SK-N-MC (cell line): ENCODE measurements at regions not wholly inside any gene's neighbourhood (a gene's known extent, or its start where the extent isn't known, plus 50 kb on each side); places are given as distances from the start of the nearest gene placed in this dataset.

ENCODE experiments used
- DNase-seq: peaks from one replicate; pipeline ENCODE4 v3.0.0-alpha.2; 2011; ENCODE audit warnings: low read depth, low spot score
- H3K27ac ChIP-seq: fragments of 200-600 bp; sonication (generic); 2 replicates; pipeline ENCODE4 v1.5.1; 2016; ENCODE audit warnings: mixed run types
- H3K36me3 ChIP-seq: fragments of 200-600 bp; sonication (generic); 2 replicates; pipeline ENCODE4 v1.6.1; 2017; ENCODE audit warnings: antibody characterized with exemption, low read length, mixed read lengths; ENCODE audit not compliant: insufficient read depth
- H3K4me3 ChIP-seq: fragments of 200-600 bp; sonication (generic); 2 replicates; pipeline ENCODE4 v1.5.1; 2016
- H3K9ac ChIP-seq: fragments of 200-600 bp; sonication (generic); 2 replicates; pipeline ENCODE4 v1.8.0; 2017; ENCODE audit warnings: mixed run types, mixed read lengths; ENCODE audit not compliant: insufficient read length
- H3K9me3 ChIP-seq: fragments of 200-600 bp; sonication (generic); 2 replicates; pipeline ENCODE4 v1.6.1; 2017; ENCODE audit warnings: low read depth, mild to moderate bottlenecking, antibody characterized with exemption, low read length, moderate library complexity, mixed read lengths
- EZH2 ChIP-seq: fragments of 200-600 bp; sonication (generic); IDR thresholded peaks from one replicate; pipeline ENCODE4 v1.6.1; 2017; ENCODE audit warnings: antibody characterized with exemption
- FOXP2 ChIP-seq: optimal IDR thresholded peaks from 2 replicates; pipeline ENCODE3; 2011; ENCODE audit warnings: mild to moderate bottlenecking, moderate library complexity; ENCODE audit not compliant: insufficient read depth; ENCODE audit errors: extremely low read length, control extremely low read depth
- POLR2AphosphoS5 ChIP-seq: IDR thresholded peaks from 2 replicates; pipeline ENCODE4 v1.6.1; 2012; ENCODE audit warnings: mild to moderate bottlenecking, low read depth, low read length, borderline replicate concordance

GRCh38 chr20:48186447-48186846, 401.2 kb upstream of the SULF2 start:
- no peak overlapping the region for H3K9ac ChIP-seq
- H3K4me3 ChIP-seq = no peak overlapping the region
- no peak overlapping the region for H3K27ac ChIP-seq
- DNase-seq = no peak
- no peak for TF ChIP-seq FOXP2
- no peak for TF ChIP-seq EZH2
- no peak for TF ChIP-seq POLR2AphosphoS5
- H3K9me3 ChIP-seq = no peaks in the 10 kb centered on the region
- H3K36me3 ChIP-seq = no peaks in the 10 kb centered on the region

DNA sequence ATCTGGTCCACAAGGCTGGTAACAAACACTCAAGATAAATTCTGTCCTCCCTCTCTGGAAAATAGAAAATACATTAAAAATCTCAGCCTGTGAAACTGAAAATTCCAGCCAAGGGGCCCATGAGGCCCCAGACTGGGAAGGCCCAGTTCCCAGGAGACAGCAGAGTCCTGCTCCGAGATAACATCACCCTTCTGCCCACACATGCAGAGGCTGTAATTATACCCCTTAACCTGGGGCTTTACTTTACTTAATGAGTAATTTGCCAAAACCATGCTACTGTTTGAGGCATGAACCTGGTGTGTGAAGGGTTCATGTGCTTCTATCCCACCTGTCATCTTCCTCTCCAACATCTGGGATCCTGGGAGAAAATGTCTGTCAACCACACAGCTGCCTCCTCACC, 398.9 kb upstream of the SULF2 start:
- Histone ChIP-seq H3K4me3 (no peak overlapping the region), H3K27ac (no peak overlapping the region), H3K36me3 (no peaks in the 10 kb centered on the region), H3K9ac (no peak overlapping the region), H3K9me3 (no peaks in the 10 kb centered on the region)
- no peak for TF ChIP-seq EZH2
- no peak for TF ChIP-seq FOXP2
- no peak for TF ChIP-seq POLR2AphosphoS5
- DNase-seq = no peak

DNA sequence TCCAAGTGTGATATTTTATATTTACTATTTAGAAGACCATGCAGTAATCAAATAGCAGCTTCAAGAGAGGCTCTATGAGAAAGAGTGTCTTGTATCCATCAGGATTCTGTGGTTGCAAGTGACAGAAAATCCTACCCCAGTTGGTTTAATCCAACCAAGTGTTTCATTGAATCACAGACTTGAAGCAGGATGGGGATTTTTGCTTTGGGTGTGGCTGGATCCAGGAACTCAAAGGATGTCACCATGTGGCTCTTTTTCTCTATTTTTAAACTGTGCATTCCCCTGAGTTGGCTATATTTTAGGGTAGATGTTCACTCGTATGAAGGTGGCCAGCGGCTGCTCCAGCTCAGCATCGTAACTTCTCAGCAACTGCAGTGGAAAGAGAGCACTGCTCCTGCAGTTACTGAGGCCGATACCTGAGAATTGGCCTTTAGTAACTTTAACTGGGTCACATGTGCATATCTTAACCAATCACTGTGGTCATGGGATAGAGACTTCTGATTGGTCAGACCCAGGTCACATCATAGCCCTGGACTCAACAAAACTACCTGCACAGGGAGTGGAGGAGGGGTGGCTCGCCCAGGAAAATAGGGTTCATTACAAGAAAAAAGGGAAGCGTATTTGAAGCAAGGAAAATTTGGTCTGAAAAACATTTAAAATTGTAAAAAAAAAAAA, 396.1 kb upstream of the SULF2 start:
- no peak overlapping the region for H3K9ac ChIP-seq
- DNase-seq = no peak
- no peak overlapping the region for H3K27ac ChIP-seq
- H3K4me3 ChIP-seq = no peak overlapping the region
- H3K36me3 ChIP-seq = no peaks in the 10 kb centered on the region
- H3K9me3 ChIP-seq = no peaks in the 10 kb centered on the region
- no peak for TF ChIP-seq POLR2AphosphoS5

- no peak for TF ChIP-seq EZH2
- no peak for TF ChIP-seq POLR2AphosphoS5
- TF ChIP-seq FOXP2 = no peak
- Histone ChIP-seq H3K36me3 (no peaks in the 10 kb centered on the region), H3K9ac (no peak overlapping the region), H3K4me3 (no peak overlapping the region), H3K9me3 (no peaks in the 10 kb centered on the region), H3K27ac (no peak overlapping the region)
- no peak for DNase-seq
Observed at GRCh38 chr20:48180618-48181017, 395.3 kb upstream of the SULF2 start.

- TF ChIP-seq EZH2 (no peak), POLR2AphosphoS5 (no peak), FOXP2 (no peak)
- Histone ChIP-seq H3K9ac (no peak overlapping the region), H3K36me3 (no peaks in the 10 kb centered on the region), H3K9me3 (no peaks in the 10 kb centered on the region), H3K27ac (no peak overlapping the region), H3K4me3 (no peak overlapping the region)
- no peak for DNase-seq
Observed at GRCh38 chr20:48180024-48180423, 394.7 kb upstream of the SULF2 start.

- no peaks in the 10 kb centered on the region for H3K9me3 ChIP-seq
- no peaks in the 10 kb centered on the region for H3K36me3 ChIP-seq
- no peak overlapping the region for H3K27ac ChIP-seq
- TF ChIP-seq POLR2AphosphoS5 (no peak), EZH2 (no peak), FOXP2 (no peak)
- no peak overlapping the region for H3K4me3 ChIP-seq
- no peak overlapping the region for H3K9ac ChIP-seq
- DNase-seq = no peak
Observed at GRCh38 chr20:48178633-48179032, 393.4 kb upstream of the SULF2 start.

DNA sequence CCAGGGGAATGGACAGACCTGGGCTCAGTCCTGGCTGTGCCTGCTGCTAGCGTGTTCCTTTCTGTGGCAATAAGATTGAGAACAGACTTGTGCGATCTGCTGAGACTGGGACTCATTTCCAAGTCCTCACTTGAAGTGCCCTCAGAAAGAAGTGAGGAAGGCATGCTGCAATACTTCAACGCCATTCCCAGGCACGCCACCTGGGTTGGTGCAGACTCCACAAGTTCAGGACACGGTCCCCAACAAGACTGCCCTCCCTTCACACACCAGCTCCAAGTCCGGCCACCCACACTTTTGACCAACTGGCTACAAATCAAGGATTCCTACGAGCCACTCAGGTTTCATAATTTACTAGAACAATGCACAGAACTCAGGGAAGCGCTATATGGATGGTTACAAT, 391.8 kb upstream of the SULF2 start:
- no peak overlapping the region for H3K9ac ChIP-seq
- no peaks in the 10 kb centered on the region for H3K36me3 ChIP-seq
- no peak for DNase-seq
- H3K27ac ChIP-seq = no peak overlapping the region
- no peak overlapping the region for H3K4me3 ChIP-seq
- no peak for TF ChIP-seq FOXP2
- no peak for TF ChIP-seq EZH2
- TF ChIP-seq POLR2AphosphoS5 = no peak
- no peaks in the 10 kb centered on the region for H3K9me3 ChIP-seq

DNA sequence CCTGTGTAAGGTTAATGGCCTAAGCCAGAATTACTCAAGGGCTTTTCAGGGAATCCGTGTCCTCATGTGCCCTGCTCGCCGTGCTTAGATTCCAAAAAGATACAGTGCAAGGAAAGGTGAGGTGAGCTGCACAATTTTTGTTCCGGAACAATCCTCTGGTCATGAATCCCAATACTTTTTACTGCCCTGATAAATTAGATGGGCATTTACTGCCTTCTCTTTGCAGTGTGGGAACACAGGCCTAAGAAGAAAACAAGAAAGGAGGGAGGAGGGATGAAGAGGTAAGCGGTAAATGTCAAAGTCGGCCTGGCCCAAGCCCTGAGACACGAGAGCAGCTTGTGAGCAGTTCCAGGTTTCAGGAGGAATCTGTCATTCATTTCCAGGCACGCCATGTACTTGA, 390.9 kb upstream of the SULF2 start:
- DNase-seq = no peak
- Histone ChIP-seq H3K4me3 (no peak overlapping the region), H3K9me3 (no peaks in the 10 kb centered on the region), H3K36me3 (no peaks in the 10 kb centered on the region), H3K27ac (no peak overlapping the region), H3K9ac (no peak overlapping the region)
- TF ChIP-seq EZH2 = no peak
- TF ChIP-seq FOXP2 = no peak
- TF ChIP-seq POLR2AphosphoS5 = no peak

- no peak for DNase-seq
- H3K9me3 ChIP-seq = no peaks in the 10 kb centered on the region
- TF ChIP-seq EZH2 (no peak), FOXP2 (no peak), POLR2AphosphoS5 (no peak)
- H3K27ac ChIP-seq = no peak overlapping the region
- H3K9ac ChIP-seq = no peak overlapping the region
- H3K36me3 ChIP-seq = no peaks in the 10 kb centered on the region
- H3K4me3 ChIP-seq = no peak overlapping the region
Observed at GRCh38 chr20:48175261-48175660, 390.0 kb upstream of the SULF2 start.

GRCh38 chr20:48172357-48172702, 387.0 kb upstream of the SULF2 start:
- Histone ChIP-seq H3K4me3 (no peak overlapping the region), H3K9me3 (no peaks in the 10 kb centered on the region), H3K9ac (no peak overlapping the region), H3K27ac (no peak overlapping the region), H3K36me3 (no peaks in the 10 kb centered on the region)
- no peak for DNase-seq
- TF ChIP-seq FOXP2 = no peak
- no peak for TF ChIP-seq EZH2
- no peak for TF ChIP-seq POLR2AphosphoS5
